GM12878 (cell line): ENCODE measurements at regions not wholly inside any gene's neighbourhood (a gene's known extent, or its start where the extent isn't known, plus 50 kb on each side); places are given as distances from the start of the nearest gene placed in this dataset.

ENCODE experiments used
- EP300 ChIP-seq, 2 experiments: fragments of 150-350 bp in 1 of 2; IDR thresholded peaks; 2 replicates each; pipeline ENCODE4 v1.6.1; 2011 to 2012; ENCODE audit warnings: low read depth in 2 of 2, low read length in 2 of 2, borderline replicate concordance in 1 of 2, improper control_type of control experiment in 1 of 2, inconsistent platforms in 1 of 2; ENCODE audit not compliant: control insufficient read depth in 1 of 2
- IKZF2 ChIP-seq, 2 experiments: fragments of 450-650 bp; IDR thresholded peaks; 2 replicates each; pipeline ENCODE4 v1.6.1; 2017; ENCODE audit warnings: mild to moderate bottlenecking in 2 of 2, moderate library complexity in 2 of 2
- TF ChIP-seq, protein P1 (sequence below): fragments of 450-650 bp; IDR thresholded peaks from 2 replicates; pipeline ENCODE4 v1.6.1; 2017; ENCODE audit warnings: mild to moderate bottlenecking, moderate library complexity
- TF ChIP-seq, protein P2 (sequence below): IDR thresholded peaks from 2 replicates; pipeline ENCODE4 v1.6.1; 2012; ENCODE audit warnings: improper control_type of control experiment, low read depth, low read length; ENCODE audit not compliant: insufficient replicate concordance

DNA sequence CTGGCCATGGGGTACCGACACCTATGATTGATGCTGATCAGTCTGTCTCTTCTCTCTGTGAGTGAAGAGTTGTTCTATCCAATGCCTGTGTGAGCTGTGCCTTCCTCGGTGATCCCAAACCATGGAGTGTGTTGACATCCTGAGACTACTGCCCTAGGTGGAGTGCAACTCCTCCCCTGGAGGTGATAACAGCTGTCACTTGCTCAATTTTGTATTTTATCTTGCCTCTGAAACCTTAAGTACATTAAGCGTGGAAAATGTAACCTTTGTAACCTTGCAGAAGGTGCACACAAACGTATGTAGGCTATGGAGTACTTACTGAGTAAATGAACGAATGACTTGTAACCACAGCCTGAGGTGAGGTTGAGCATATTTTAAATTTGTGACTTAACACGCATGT lies 256.2 kb downstream of the FNDC1 start (continued):
- TF ChIP-seq, protein P1, sequence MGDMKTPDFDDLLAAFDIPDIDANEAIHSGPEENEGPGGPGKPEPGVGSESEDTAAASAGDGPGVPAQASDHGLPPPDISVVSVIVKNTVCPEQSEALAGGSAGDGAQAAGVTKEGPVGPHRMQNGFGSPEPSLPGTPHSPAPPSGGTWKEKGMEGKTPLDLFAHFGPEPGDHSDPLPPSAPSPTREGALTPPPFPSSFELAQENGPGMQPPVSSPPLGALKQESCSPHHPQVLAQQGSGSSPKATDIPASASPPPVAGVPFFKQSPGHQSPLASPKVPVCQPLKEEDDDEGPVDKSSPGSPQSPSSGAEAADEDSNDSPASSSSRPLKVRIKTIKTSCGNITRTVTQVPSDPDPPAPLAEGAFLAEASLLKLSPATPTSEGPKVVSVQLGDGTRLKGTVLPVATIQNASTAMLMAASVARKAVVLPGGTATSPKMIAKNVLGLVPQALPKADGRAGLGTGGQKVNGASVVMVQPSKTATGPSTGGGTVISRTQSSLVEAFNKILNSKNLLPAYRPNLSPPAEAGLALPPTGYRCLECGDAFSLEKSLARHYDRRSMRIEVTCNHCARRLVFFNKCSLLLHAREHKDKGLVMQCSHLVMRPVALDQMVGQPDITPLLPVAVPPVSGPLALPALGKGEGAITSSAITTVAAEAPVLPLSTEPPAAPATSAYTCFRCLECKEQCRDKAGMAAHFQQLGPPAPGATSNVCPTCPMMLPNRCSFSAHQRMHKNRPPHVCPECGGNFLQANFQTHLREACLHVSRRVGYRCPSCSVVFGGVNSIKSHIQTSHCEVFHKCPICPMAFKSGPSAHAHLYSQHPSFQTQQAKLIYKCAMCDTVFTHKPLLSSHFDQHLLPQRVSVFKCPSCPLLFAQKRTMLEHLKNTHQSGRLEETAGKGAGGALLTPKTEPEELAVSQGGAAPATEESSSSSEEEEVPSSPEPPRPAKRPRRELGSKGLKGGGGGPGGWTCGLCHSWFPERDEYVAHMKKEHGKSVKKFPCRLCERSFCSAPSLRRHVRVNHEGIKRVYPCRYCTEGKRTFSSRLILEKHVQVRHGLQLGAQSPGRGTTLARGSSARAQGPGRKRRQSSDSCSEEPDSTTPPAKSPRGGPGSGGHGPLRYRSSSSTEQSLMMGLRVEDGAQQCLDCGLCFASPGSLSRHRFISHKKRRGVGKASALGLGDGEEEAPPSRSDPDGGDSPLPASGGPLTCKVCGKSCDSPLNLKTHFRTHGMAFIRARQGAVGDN, result no peak
- TF ChIP-seq EP300 (IDR thresholded peaks at IDR 0.05; ENCODE audit: borderline replicate concordance in 1 of 2, control insufficient read depth in 1 of 2, low read depth in 2 of 2, low read length in 2 of 2) (no peak), IKZF2 (IDR thresholded peaks at IDR 0.05) (no peak)
- TF ChIP-seq, protein P2, sequence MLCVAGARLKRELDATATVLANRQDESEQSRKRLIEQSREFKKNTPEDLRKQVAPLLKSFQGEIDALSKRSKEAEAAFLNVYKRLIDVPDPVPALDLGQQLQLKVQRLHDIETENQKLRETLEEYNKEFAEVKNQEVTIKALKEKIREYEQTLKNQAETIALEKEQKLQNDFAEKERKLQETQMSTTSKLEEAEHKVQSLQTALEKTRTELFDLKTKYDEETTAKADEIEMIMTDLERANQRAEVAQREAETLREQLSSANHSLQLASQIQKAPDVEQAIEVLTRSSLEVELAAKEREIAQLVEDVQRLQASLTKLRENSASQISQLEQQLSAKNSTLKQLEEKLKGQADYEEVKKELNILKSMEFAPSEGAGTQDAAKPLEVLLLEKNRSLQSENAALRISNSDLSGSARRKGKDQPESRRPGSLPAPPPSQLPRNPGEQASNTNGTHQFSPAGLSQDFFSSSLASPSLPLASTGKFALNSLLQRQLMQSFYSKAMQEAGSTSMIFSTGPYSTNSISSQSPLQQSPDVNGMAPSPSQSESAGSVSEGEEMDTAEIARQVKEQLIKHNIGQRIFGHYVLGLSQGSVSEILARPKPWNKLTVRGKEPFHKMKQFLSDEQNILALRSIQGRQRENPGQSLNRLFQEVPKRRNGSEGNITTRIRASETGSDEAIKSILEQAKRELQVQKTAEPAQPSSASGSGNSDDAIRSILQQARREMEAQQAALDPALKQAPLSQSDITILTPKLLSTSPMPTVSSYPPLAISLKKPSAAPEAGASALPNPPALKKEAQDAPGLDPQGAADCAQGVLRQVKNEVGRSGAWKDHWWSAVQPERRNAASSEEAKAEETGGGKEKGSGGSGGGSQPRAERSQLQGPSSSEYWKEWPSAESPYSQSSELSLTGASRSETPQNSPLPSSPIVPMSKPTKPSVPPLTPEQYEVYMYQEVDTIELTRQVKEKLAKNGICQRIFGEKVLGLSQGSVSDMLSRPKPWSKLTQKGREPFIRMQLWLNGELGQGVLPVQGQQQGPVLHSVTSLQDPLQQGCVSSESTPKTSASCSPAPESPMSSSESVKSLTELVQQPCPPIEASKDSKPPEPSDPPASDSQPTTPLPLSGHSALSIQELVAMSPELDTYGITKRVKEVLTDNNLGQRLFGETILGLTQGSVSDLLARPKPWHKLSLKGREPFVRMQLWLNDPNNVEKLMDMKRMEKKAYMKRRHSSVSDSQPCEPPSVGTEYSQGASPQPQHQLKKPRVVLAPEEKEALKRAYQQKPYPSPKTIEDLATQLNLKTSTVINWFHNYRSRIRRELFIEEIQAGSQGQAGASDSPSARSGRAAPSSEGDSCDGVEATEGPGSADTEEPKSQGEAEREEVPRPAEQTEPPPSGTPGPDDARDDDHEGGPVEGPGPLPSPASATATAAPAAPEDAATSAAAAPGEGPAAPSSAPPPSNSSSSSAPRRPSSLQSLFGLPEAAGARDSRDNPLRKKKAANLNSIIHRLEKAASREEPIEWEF, result no peak
- TF ChIP-seq, all 136 proteins: peak for 0
